Smooth muscle cell (in vitro differentiated cells): ENCODE measurements at regions not wholly inside any gene's neighbourhood (a gene's known extent, or its start where the extent isn't known, plus 50 kb on each side); places are given as distances from the start of the nearest gene placed in this dataset.

ENCODE experiments used
- DNase-seq: peaks from one replicate; lab custom pipeline; 2025; ENCODE audit not compliant: unreplicated experiment; lab: John Stamatoyannopoulos, UW
- H2AFZ ChIP-seq: fragments of 200-600 bp; sonication (generic); 2 replicates; pipeline ENCODE4 v1.6.0; 2016; ENCODE audit warnings: antibody characterized with exemption, low read depth, mild to moderate bottlenecking
- H3F3A ChIP-seq: fragments of 200-600 bp; sonication (generic); 2 replicates; pipeline ENCODE4 v1.6.0; 2017; ENCODE audit warnings: antibody characterized with exemption, low read depth
- H3K27ac ChIP-seq: fragments of 200-600 bp; sonication (generic); 2 replicates; pipeline ENCODE4 v1.5.1; 2016; ENCODE audit warnings: low read depth, mild to moderate bottlenecking
- H3K27me3 ChIP-seq: fragments of 200-600 bp; sonication (generic); 2 replicates; pipeline ENCODE4 v1.6.1; 2016; ENCODE audit warnings: low read depth, mild to moderate bottlenecking
- H3K36me3 ChIP-seq: fragments of 200-600 bp; sonication (generic); 2 replicates; pipeline ENCODE4 v1.5.1; 2016; ENCODE audit warnings: low read depth
- H3K4me1 ChIP-seq: fragments of 200-600 bp; sonication (generic); 2 replicates; pipeline ENCODE4 v1.5.1; 2016; ENCODE audit warnings: low read depth
- H3K4me2 ChIP-seq: fragments of 200-600 bp; sonication (generic); 2 replicates; pipeline ENCODE4 v1.6.0; 2016; ENCODE audit warnings: mild to moderate bottlenecking
- H3K4me3 ChIP-seq: fragments of 200-600 bp; sonication (generic); 2 replicates; pipeline ENCODE4 v1.5.1; 2016; ENCODE audit warnings: mild to moderate bottlenecking
- H3K79me2 ChIP-seq: fragments of 200-600 bp; sonication (generic); 2 replicates; pipeline ENCODE4 v1.6.0; 2016; ENCODE audit warnings: low read depth, mild to moderate bottlenecking
- H3K9ac ChIP-seq: fragments of 200-600 bp; sonication (generic); 2 replicates; pipeline ENCODE4 v1.6.0; 2016; ENCODE audit warnings: low read depth
- H3K9me3 ChIP-seq: fragments of 200-600 bp; sonication (generic); replicated peaks from 2 replicates; pipeline ENCODE4 v1.5.1; 2016; ENCODE audit warnings: low read depth
- H4K20me1 ChIP-seq: fragments of 200-600 bp; sonication (generic); 2 replicates; pipeline ENCODE4 v1.6.0; 2016; ENCODE audit warnings: low read depth
- CTCF ChIP-seq: fragments of 200-600 bp; sonication (generic); IDR thresholded peaks from 2 replicates; pipeline ENCODE4 v1.5.1; 2017; ENCODE audit warnings: borderline replicate concordance, mild to moderate bottlenecking, antibody characterized with exemption; ENCODE audit not compliant: insufficient read depth, poor library complexity, severe bottlenecking
- WGBS: methylation state at CpG from one replicate; pipeline ENCODE4 v1.1.7; 2016; ENCODE audit warnings: low lambda C conversion rate; 5-methylcytosine and 5-hydroxymethylcytosine counted together

DNA sequence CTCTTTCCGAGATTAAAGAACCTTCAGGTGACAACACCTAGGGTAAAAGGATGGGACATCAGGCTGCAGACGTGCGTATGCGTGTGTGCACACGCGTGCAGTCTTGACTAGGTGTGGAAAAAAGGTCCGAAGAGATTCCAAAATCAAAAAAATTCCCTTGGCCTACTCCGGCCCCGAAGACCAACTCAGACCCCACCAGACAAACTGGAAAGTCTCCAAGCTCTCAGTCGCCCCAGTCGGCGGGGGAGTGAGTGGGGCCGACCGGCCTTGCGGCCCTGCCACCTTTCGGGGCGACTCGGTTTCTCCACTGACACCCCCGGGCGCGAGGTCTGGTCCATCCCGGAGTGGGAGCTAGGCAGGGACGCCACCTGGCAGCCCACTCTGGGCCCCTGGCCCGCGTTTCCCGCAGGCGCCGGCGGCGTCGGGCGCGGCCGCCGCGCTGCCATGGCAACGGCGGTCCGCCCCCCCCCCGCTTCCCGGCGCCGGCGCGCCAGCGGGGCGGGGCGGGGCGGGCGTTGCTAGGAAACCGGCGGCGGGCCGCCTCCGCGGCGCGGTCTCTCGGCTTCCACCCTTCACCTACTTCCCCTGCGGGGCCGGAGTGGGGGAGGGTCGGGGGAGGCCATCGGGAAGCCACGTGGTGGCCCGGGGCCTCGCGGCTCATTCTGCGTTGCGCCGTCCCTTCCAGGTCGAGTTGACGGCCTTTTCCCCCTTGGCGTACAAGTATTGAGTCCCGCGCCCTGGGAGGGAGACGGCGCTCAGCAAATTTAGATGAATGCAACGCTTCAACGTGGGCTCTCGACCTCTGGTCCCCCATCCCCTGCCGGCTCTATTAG is 253.1 kb downstream of the EFCAB11 start:
- DNase-seq: peak; percentile 55
- no peak for TF ChIP-seq CTCF
- H3K9me3 ChIP-seq: no peaks in the 10 kb centered on the region
- WGBS: 8% methylated on average over 68 of the region's 81 CpGs
- H3K4me2 ChIP-seq: peak overlapping the region; percentile 85
- no peaks in the 10 kb centered on the region for H3F3A ChIP-seq
- peak overlapping the region; percentile 83 for H3K27ac ChIP-seq
- H2AFZ ChIP-seq: peak overlapping the region; percentile 97
- peak overlapping the region; percentile 80 for H3K9ac ChIP-seq
- peaks cover 10% of the 10 kb centered on the region for H3K4me1 ChIP-seq
- H4K20me1 ChIP-seq: no peaks in the 10 kb centered on the region
- H3K36me3 ChIP-seq: no peaks in the 10 kb centered on the region
- H3K4me3 ChIP-seq: peak overlapping the region; percentile 60
- no peaks in the 10 kb centered on the region for H3K79me2 ChIP-seq
- no peaks in the 10 kb centered on the region for H3K27me3 ChIP-seq

DNA sequence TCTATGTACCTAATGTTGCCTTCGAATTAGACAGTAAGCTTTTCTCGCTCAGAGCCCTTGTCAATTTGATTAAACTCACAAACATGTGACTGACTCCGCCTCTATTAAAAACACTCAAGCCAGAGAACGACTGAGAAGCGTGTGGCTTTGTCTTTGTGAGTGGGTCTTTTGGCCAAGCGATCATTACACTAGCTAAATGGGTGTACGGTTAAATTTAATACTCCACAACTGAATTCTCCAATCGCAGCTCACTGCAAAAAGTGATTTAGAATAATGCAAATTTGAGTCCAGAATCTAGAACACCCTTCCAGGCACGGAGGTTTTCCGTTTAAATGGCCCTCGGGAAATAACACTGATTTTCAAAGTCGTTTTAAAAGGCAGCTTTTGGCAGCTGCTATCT is 253.7 kb downstream of the EFCAB11 start:
- Histone ChIP-seq H3F3A (no peaks in the 10 kb centered on the region), H3K4me2 (peak overlapping the region; percentile 85), H3K4me1 (peaks cover 10% of the 10 kb centered on the region), H4K20me1 (no peaks in the 10 kb centered on the region), H3K27ac (peak overlapping the region; percentile 62), H3K36me3 (no peaks in the 10 kb centered on the region), H3K79me2 (no peaks in the 10 kb centered on the region), H3K27me3 (no peaks in the 10 kb centered on the region), H3K9me3 (no peaks in the 10 kb centered on the region), H2AFZ (peak overlapping the region; percentile 85), H3K4me3 (peak overlapping the region; percentile 60), H3K9ac (peak overlapping the region; percentile 80)
- no peak for DNase-seq
- 58% methylated on average over 12 of the region's 12 CpGs for WGBS
- TF ChIP-seq CTCF: no peak

DNA sequence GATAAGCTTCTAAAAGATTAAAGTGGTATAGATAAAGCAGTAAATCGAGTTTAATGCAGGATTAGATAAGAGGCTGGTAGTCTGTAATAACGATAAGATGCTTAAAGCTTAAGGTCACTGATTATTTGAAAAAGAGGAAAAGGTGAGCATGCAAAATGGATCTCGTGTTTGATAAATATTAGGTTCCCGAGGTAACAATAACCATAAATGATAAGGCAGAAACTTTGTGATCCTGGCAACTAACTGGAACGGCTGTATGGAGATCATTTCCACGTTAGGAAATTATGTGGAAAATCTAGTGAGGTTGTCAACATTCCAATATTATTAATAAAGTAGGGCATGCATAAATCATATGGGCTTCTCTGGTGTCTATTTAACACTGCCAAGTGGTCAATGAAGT is 255.5 kb downstream of the EFCAB11 start:
- no peak overlapping the region for H2AFZ ChIP-seq
- TF ChIP-seq CTCF: no peak
- H3K9me3 ChIP-seq: no peaks in the 10 kb centered on the region
- H3F3A ChIP-seq: no peaks in the 10 kb centered on the region
- WGBS: 75% methylated on average over 6 of the region's 6 CpGs
- no peak overlapping the region for H3K9ac ChIP-seq
- no peaks in the 10 kb centered on the region for H3K27me3 ChIP-seq
- no peak overlapping the region for H3K4me2 ChIP-seq
- peaks cover 10% of the 10 kb centered on the region for H3K4me1 ChIP-seq
- no peak for DNase-seq
- no peaks in the 10 kb centered on the region for H4K20me1 ChIP-seq
- H3K36me3 ChIP-seq: no peaks in the 10 kb centered on the region
- H3K27ac ChIP-seq: no peak overlapping the region
- H3K4me3 ChIP-seq: no peak overlapping the region
- H3K79me2 ChIP-seq: no peaks in the 10 kb centered on the region
